ENCODE measurements at regions not wholly inside any gene's neighbourhood (a gene's known extent, or its start where the extent isn't known, plus 50 kb on each side); places are given as distances from the start of the nearest gene placed in this dataset.

- H3K36me3 ChIP-seq: no peaks in the 10 kb centered on the region
These were observed 162.5 kb downstream of the C12orf50 start for GRCh38 chr12:87866578-87867292.

GRCh38 chr12:87861791-87862190, 167.4 kb downstream of the C12orf50 start:
- Histone ChIP-seq H3K4me3 (no peak overlapping the region), H3K4me1 (no peaks in the 10 kb centered on the region), H3K9me3 (no peaks in the 10 kb centered on the region), H3K27me3 (no peaks in the 10 kb centered on the region), H3K27ac (no peak overlapping the region), H3K36me3 (no peaks in the 10 kb centered on the region)
- TF ChIP-seq POLR2A (IDR thresholded peaks at IDR 0.05): no peak
- TF ChIP-seq CTCF (IDR thresholded peaks at IDR 0.05): no peak
- DNase-seq: no peak
- intact Hi-C loops (cut with DNase I; ENCODE audit: low total_unique reads): no loop called here

More at GRCh38 chr12:87866578-87867292, 162.5 kb downstream of the C12orf50 start:
- Histone ChIP-seq H3K27me3 (no peaks in the 10 kb centered on the region), H3K4me1 (no peaks in the 10 kb centered on the region), H3K9me3 (no peaks in the 10 kb centered on the region), H3K27ac (no peak overlapping the region), H3K4me3 (no peak overlapping the region)
- intact Hi-C loops (cut with DNase I; ENCODE audit: low total_unique reads): no loop called here
- DNase-seq: no peak
- TF ChIP-seq CTCF (IDR thresholded peaks at IDR 0.05) (no peak), POLR2A (IDR thresholded peaks at IDR 0.05) (no peak)

GRCh38 chr12:87853448-87854003, 175.7 kb downstream of the C12orf50 start:
- no peak overlapping the region for H3K27ac ChIP-seq
- H3K4me1 ChIP-seq: no peaks in the 10 kb centered on the region
- no peak overlapping the region for H3K4me3 ChIP-seq
- no peak for DNase-seq
- H3K36me3 ChIP-seq: no peaks in the 10 kb centered on the region
- TF ChIP-seq CTCF (IDR thresholded peaks at IDR 0.05) (no peak), POLR2A (IDR thresholded peaks at IDR 0.05) (no peak)
- peaks cover 0 to 5% of the 10 kb centered on the region in 2 donors for H3K27me3 ChIP-seq
- H3K9me3 ChIP-seq: no peaks in the 10 kb centered on the region
- intact Hi-C loops (cut with DNase I; ENCODE audit: low total_unique reads): no loop called here

- TF ChIP-seq POLR2A (IDR thresholded peaks at IDR 0.05) (no peak), CTCF (IDR thresholded peaks at IDR 0.05) (no peak)
- Histone ChIP-seq H3K27me3 (peaks cover 0 to 2% of the 10 kb centered on the region in 2 donors), H3K4me1 (no peaks in the 10 kb centered on the region), H3K36me3 (no peaks in the 10 kb centered on the region), H3K27ac (no peak overlapping the region), H3K9me3 (no peaks in the 10 kb centered on the region), H3K4me3 (no peak overlapping the region)
- intact Hi-C loops (cut with DNase I; ENCODE audit: low total_unique reads): no loop called here
- no peak for DNase-seq
These were observed 180.1 kb downstream of the C12orf50 start for GRCh38 chr12:87849074-87849473.

- no peak overlapping the region for H3K4me3 ChIP-seq
- no peak for DNase-seq
- H3K4me1 ChIP-seq: no peaks in the 10 kb centered on the region
- H3K27me3 ChIP-seq: no peaks in the 10 kb centered on the region
- intact Hi-C loops (cut with DNase I; ENCODE audit: low total_unique reads): no loop called here
- H3K36me3 ChIP-seq: no peaks in the 10 kb centered on the region
- TF ChIP-seq POLR2A (IDR thresholded peaks at IDR 0.05) (no peak), CTCF (IDR thresholded peaks at IDR 0.05) (peak; percentile 34 to 64 (median 38))
- no peaks in the 10 kb centered on the region for H3K9me3 ChIP-seq
- H3K27ac ChIP-seq: no peak overlapping the region
These were observed 180.8 kb downstream of the C12orf50 start for GRCh38 chr12:87848248-87848868.
